Colon (tissue), 2 donors: ENCODE measurements at regions not wholly inside any gene's neighbourhood (a gene's known extent, or its start where the extent isn't known, plus 50 kb on each side); places are given as distances from the start of the nearest gene placed in this dataset.
"Not testable (repeated sequence)": the region's sequence is repeated elsewhere in the genome, so short reads cannot be mapped to it uniquely, and the experiment has no call there.

Experiments used
- FAIRE-seq: peaks from 2 replicates; lab custom pipeline; 2012; peaks lifted over from hg19 to GRCh38; lab: Jason Lieb, UNC
- donor health status: control.
- donor health status: control.

- FAIRE-seq = no peak
Observed at GRCh38 chr1:143604887-143605286, 366.9 kb downstream of the FAM72C start.

DNA sequence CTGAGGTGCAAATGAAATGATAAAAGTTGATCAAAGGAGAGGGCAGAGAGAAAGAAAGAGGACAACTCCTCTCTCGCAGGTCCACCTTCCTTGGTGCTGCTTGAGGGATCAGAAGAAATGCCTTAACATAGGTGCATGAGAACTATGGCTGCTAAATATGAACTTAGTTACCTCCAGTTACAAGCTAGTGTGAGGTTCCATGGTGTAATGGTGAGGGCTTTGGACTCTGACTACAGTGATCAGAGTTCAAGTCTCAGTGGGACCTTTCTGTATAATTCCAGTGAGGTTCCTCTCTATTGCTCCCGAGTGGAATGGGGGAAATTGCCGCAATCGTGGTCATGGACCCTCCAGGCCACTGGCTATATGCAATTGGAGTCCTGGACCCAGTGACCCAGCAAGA, 387.3 kb downstream of the FAM72C start:
- no peak for FAIRE-seq

GRCh38 chr1:143574891-143575520, 396.8 kb downstream of the FAM72C start:
- FAIRE-seq = no peak

- not testable (repeated sequence) for FAIRE-seq
Observed at GRCh38 chr1:143572661-143573060, 399.1 kb downstream of the FAM72C start.

GRCh38 chr1:143563761-143564160, 408.0 kb downstream of the FAM72C start:
- not testable (repeated sequence) for FAIRE-seq

DNA sequence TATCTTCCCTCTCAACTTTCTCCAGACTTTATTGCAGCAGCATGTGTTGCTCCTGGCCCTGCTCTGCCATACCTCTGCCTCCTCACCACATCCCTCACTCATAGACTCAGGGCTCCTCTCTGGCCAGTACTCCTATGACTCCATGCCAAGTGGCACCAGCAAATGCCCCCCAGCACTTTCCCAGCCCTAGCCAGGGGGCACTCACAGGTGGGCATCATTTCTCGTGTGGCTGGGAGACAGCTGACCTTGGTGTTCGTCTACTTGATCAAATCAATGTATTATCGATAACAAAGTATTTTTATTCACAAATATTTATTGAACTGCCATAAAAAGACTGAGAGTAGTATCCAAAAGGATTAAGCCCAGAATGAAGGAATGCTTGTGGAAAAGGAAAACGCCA, 418.2 kb downstream of the FAM72C start:
- no peak for FAIRE-seq

DNA sequence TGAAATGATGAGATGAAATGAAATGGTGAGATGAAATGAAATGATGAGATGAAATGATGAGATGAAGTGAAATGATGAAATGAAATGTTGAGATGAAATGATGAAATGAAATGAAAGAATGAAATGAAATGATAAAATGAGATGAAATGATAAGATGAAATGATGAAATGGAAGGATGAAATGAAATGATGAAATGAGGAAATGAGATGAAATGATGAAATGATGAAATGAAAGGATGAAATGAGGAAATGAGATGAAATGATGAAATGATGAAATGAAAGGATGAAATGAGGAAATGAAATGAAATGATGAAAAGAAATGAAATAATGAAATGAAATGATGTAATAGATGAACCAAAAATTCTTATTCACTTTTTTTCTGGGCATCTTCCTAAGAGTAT, 467.1 kb downstream of the FAM72C start:
- FAIRE-seq = not testable (repeated sequence)

DNA sequence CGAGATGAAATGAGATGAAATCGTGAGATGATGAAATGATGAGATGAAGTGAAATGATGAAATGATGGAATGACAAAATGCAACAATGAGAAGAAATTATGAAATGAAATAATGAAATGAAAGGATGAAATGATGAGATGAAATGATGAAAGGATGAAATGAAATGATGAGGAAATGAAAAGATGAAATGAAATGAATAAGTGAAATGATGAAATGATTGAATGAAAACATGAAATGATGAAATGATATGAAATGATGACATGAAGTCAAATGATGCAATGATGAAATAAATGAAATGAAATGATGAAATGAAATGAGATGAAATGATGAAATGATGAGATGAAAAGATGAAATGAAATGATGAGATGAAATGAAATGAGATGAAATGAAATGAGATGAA, 467.7 kb downstream of the FAM72C start:
- not testable (repeated sequence) for FAIRE-seq

GRCh38 chr1:143503048-143503447, 468.7 kb downstream of the FAM72C start:
- FAIRE-seq = not testable (repeated sequence)

DNA sequence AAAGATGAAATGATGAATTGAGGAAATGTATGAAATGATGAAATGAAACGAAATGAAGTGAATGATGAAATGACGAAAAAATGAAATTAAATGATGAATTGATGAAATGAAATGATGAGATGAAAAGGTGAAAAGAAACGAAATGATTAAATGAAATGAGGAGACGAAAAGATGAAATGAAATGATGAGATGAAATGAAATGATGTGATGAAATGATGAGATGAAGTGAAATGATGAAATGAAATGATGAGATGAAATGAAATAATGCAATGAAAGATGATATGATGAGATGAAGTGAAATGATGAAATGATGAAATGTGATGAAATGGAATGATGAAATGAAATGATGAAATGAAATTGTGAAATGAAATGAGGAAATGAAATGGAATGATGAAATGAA, 469.7 kb downstream of the FAM72C start:
- FAIRE-seq = peak; percentile 66

GRCh38 chr1:143498059-143498749, 473.6 kb downstream of the FAM72C start:
- FAIRE-seq = not testable (repeated sequence)

- no peak for FAIRE-seq
Observed at GRCh38 chr1:143497374-143497747, 474.4 kb downstream of the FAM72C start.

GRCh38 chr1:143496526-143497373, 475.0 kb downstream of the FAM72C start:
- not testable (repeated sequence) for FAIRE-seq
